ENCODE measurements at regions not wholly inside any gene's neighbourhood (a gene's known extent, or its start where the extent isn't known, plus 50 kb on each side); places are given as distances from the start of the nearest gene placed in this dataset.

DNA sequence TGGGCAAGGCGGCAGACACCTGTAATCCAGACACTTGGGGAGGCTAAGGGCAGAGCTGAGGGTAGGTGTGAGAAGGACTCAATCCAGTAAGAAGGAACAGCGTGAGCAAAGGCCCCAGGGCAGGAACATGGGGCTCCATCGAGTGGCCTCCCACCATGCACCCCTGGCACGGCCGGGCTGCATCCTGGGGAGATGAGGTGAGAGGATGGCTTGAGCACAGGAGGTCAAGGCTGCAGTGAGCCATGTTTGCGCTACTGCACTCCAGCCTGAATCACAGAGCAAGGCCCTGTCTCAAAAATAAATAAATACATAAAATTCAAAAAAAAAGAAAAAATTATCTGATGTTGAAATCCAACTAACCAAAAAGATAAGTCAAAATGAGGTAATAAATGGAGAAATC is 58.5 kb downstream of the ARL6IP4 start:
- TF ChIP-seq GATA2 (IDR thresholded peaks at IDR 0.05; ENCODE audit: insufficient read depth, insufficient read length, low read depth, low read length) (no peak), FOS (IDR thresholded peaks at IDR 0.05; ENCODE audit: borderline replicate concordance, insufficient read depth, low read length) (no peak)
- H3K9me1 ChIP-seq (replicated peaks; ENCODE audit: control insufficient read depth, extremely low read depth, insufficient read depth, low read length): no peaks in the 10 kb centered on the region
- no peak for FAIRE-seq
- dilution Hi-C loops (cut with MboI; ENCODE audit: extremely low pct_ligation_motif_present, low sequenced_read_pairs) (no loop called here), intact Hi-C loops (cut with micrococcal nuclease) (no loop called here)
- DNase-seq (ENCODE audit: low read depth, low spot score): no peak
- no peak overlapping the region for H3K9ac ChIP-seq (replicated peaks; ENCODE audit: extremely low read depth, insufficient read depth, low read length)
- H3K4me2 ChIP-seq (ENCODE audit: insufficient read depth, low read length): no peak overlapping the region
- no peak overlapping the region for H3K4me3 ChIP-seq (replicated peaks in 1 of 3; ENCODE audit: insufficient read depth in 1 of 3, low read depth in 1 of 3, low read length in 3 of 3)
- no peaks in the 10 kb centered on the region for H3K27me3 ChIP-seq (ENCODE audit: control insufficient read depth in 2 of 2, insufficient read depth in 2 of 2, low read length in 2 of 2)
- POLR2A ChIA-PET: no interaction called here
- no peaks in the 10 kb centered on the region for H3K9me3 ChIP-seq (replicated peaks; ENCODE audit: control insufficient read depth, insufficient read depth, low read length)
- no peaks in the 10 kb centered on the region for H3K4me1 ChIP-seq (ENCODE audit: control insufficient read depth, extremely low read depth, insufficient read depth, low read length)
- H2AFZ ChIP-seq (ENCODE audit: low read depth, low read length): no peak overlapping the region
- H3K36me3 ChIP-seq (ENCODE audit: control insufficient read depth in 2 of 2, extremely low read depth in 1 of 2, insufficient read depth in 2 of 2, low read length in 2 of 2): no peaks in the 10 kb centered on the region
- no peaks in the 10 kb centered on the region for H3K79me2 ChIP-seq (ENCODE audit: control insufficient read depth, insufficient read depth, low read length)
- BruUV-seq (replicated peaks): no TSS peak
- no peak overlapping the region for H3K27ac ChIP-seq (ENCODE audit: insufficient read depth, low read depth, low read length)
- CTCF ChIA-PET: interaction anchor here (0.9 kb wide), 1 partner anchor 199 kb away, joined by 5 read pairs; no protein-coding TSS in a partner anchor
- H4K20me1 ChIP-seq (replicated peaks; ENCODE audit: control insufficient read depth, extremely low read depth, insufficient read depth, low read length): no peaks in the 10 kb centered on the region

DNA sequence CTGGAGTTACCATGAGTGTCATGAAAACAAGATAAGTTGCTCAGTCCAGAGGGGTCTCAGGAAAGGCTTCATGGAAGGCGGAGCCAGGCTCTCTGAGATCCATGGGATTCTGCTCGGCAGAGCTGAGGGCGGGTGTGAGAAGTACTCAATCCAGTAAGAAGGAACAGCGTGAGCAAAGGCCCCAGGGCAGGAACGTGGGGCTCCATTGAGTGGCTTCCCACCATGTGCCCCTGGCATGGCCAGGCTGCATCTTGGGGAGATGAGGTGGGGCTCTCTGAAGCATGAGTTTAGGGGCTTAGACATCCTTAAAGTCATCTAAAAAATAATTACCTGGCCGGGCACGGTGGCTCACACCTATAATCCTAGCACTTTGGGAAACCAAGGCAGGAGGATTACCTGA is 58.0 kb downstream of the ARL6IP4 start:
- H3K9me3 ChIP-seq (replicated peaks; ENCODE audit: control insufficient read depth, insufficient read depth, low read length): no peaks in the 10 kb centered on the region
- H3K36me3 ChIP-seq (ENCODE audit: control insufficient read depth in 2 of 2, extremely low read depth in 1 of 2, insufficient read depth in 2 of 2, low read length in 2 of 2): no peaks in the 10 kb centered on the region
- no peak overlapping the region for H3K4me2 ChIP-seq (ENCODE audit: insufficient read depth, low read length)
- BruUV-seq (replicated peaks): no TSS peak
- no peak overlapping the region for H2AFZ ChIP-seq (ENCODE audit: low read depth, low read length)
- no peaks in the 10 kb centered on the region for H3K27me3 ChIP-seq (ENCODE audit: control insufficient read depth in 2 of 2, insufficient read depth in 2 of 2, low read length in 2 of 2)
- no peak for DNase-seq (ENCODE audit: low read depth, low spot score)
- no peaks in the 10 kb centered on the region for H4K20me1 ChIP-seq (replicated peaks; ENCODE audit: control insufficient read depth, extremely low read depth, insufficient read depth, low read length)
- H3K27ac ChIP-seq (ENCODE audit: insufficient read depth, low read depth, low read length): no peak overlapping the region
- TF ChIP-seq POLR2A (IDR thresholded peaks at IDR 0.05; ENCODE audit: low read depth, low read length) (no peak), FOS (IDR thresholded peaks at IDR 0.05; ENCODE audit: borderline replicate concordance, insufficient read depth, low read length) (no peak), MYC (IDR thresholded peaks at IDR 0.05; ENCODE audit: low read depth, low read length) (no peak), EZH2 (IDR thresholded peaks at IDR 0.05; ENCODE audit: borderline replicate concordance, low read depth, low read length, severe bottlenecking) (no peak), JUN (IDR thresholded peaks at IDR 0.05; ENCODE audit: borderline replicate concordance, insufficient read depth, insufficient read length, low read depth) (no peak)
- TF ChIP-seq, protein P1, sequence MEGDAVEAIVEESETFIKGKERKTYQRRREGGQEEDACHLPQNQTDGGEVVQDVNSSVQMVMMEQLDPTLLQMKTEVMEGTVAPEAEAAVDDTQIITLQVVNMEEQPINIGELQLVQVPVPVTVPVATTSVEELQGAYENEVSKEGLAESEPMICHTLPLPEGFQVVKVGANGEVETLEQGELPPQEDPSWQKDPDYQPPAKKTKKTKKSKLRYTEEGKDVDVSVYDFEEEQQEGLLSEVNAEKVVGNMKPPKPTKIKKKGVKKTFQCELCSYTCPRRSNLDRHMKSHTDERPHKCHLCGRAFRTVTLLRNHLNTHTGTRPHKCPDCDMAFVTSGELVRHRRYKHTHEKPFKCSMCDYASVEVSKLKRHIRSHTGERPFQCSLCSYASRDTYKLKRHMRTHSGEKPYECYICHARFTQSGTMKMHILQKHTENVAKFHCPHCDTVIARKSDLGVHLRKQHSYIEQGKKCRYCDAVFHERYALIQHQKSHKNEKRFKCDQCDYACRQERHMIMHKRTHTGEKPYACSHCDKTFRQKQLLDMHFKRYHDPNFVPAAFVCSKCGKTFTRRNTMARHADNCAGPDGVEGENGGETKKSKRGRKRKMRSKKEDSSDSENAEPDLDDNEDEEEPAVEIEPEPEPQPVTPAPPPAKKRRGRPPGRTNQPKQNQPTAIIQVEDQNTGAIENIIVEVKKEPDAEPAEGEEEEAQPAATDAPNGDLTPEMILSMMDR (IDR thresholded peaks at IDR 0.05; ENCODE audit: extremely low read depth in 1 of 2, insufficient read depth in 1 of 2, low read depth in 1 of 2, low read length in 2 of 2): no peak
- TF ChIP-seq, protein P2, sequence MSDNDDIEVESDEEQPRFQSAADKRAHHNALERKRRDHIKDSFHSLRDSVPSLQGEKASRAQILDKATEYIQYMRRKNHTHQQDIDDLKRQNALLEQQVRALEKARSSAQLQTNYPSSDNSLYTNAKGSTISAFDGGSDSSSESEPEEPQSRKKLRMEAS (IDR thresholded peaks at IDR 0.05; ENCODE audit: insufficient read depth, insufficient read length): no peak
- FAIRE-seq: no peak
- H3K9me1 ChIP-seq (replicated peaks; ENCODE audit: control insufficient read depth, extremely low read depth, insufficient read depth, low read length): no peaks in the 10 kb centered on the region
- no peaks in the 10 kb centered on the region for H3K79me2 ChIP-seq (ENCODE audit: control insufficient read depth, insufficient read depth, low read length)
- no peak overlapping the region for H3K9ac ChIP-seq (replicated peaks; ENCODE audit: extremely low read depth, insufficient read depth, low read length)
- CTCF ChIA-PET: interaction anchor here (0.9 kb wide), 1 partner anchor 200 kb away, joined by 5 read pairs; no protein-coding TSS in a partner anchor
- no peak overlapping the region for H3K4me3 ChIP-seq (replicated peaks in 1 of 3; ENCODE audit: insufficient read depth in 1 of 3, low read depth in 1 of 3, low read length in 3 of 3)
- intact Hi-C loops (cut with micrococcal nuclease) (no loop called here), dilution Hi-C loops (cut with MboI; ENCODE audit: extremely low pct_ligation_motif_present, low sequenced_read_pairs) (no loop called here)
- POLR2A ChIA-PET: no interaction called here
- no peaks in the 10 kb centered on the region for H3K4me1 ChIP-seq (ENCODE audit: control insufficient read depth, extremely low read depth, insufficient read depth, low read length)

All from endothelial cell of umbilical vein (primary cell).